H9 (cell line): ENCODE measurements at regions not wholly inside any gene's neighbourhood (a gene's known extent, or its start where the extent isn't known, plus 50 kb on each side); places are given as distances from the start of the nearest gene placed in this dataset.

ENCODE experiments used
- DNase-seq: peaks from one replicate; pipeline ENCODE4 v3.0.0-alpha.2; 2017
- H2AFZ ChIP-seq: one replicate; pipeline ENCODE4 v1.6.1; 2013; ENCODE audit warnings: mild to moderate bottlenecking, low read length, control low read depth, moderate library complexity
- H2AK5ac ChIP-seq: 2 replicates; pipeline ENCODE4 v1.6.1; 2013; ENCODE audit warnings: low read length, control low read depth, mixed read lengths; ENCODE audit not compliant: insufficient read length
- H2BK120ac ChIP-seq: one replicate; pipeline ENCODE4 v1.6.1; 2013; ENCODE audit warnings: low read depth, mild to moderate bottlenecking, low read length, control low read depth, inconsistent platforms; ENCODE audit not compliant: poor library complexity, severe bottlenecking
- H2BK12ac ChIP-seq: 2 replicates; pipeline ENCODE4 v1.6.1; 2013; ENCODE audit warnings: low read length, control low read depth, mixed read lengths, low read depth; ENCODE audit not compliant: insufficient read length
- H2BK15ac ChIP-seq: 2 replicates; pipeline ENCODE4 v1.6.1; 2013; ENCODE audit warnings: low read depth, low read length, control low read depth
- H2BK20ac ChIP-seq: one replicate; pipeline ENCODE4 v1.6.1; 2013; ENCODE audit warnings: low read depth, mild to moderate bottlenecking, low read length, control low read depth, inconsistent platforms; ENCODE audit not compliant: poor library complexity, severe bottlenecking
- H2BK5ac ChIP-seq: 2 replicates; pipeline ENCODE4 v1.6.1; 2013; ENCODE audit warnings: low read length, control low read depth, mixed read lengths; ENCODE audit not compliant: insufficient read length
- H3K14ac ChIP-seq: 2 replicates; pipeline ENCODE4 v1.6.1; 2013; ENCODE audit warnings: low read length, control low read depth; ENCODE audit not compliant: insufficient read depth
- H3K18ac ChIP-seq: 2 replicates; pipeline ENCODE4 v1.6.1; 2013; ENCODE audit warnings: low read depth, mild to moderate bottlenecking, mixed read lengths, low read length, control low read depth; ENCODE audit not compliant: insufficient read length
- H3K23ac ChIP-seq: 2 replicates; pipeline ENCODE4 v1.6.1; 2013; ENCODE audit warnings: low read length, control low read depth, mixed read lengths, low read depth; ENCODE audit not compliant: insufficient read length
- H3K23me2 ChIP-seq: 2 replicates; pipeline ENCODE4 v1.6.1; 2013; ENCODE audit warnings: low read depth, mild to moderate bottlenecking, mixed read lengths, low read length, control low read depth; ENCODE audit not compliant: insufficient read length, poor library complexity, severe bottlenecking
- H3K27ac ChIP-seq: 2 replicates; pipeline ENCODE4 v1.5.1; 2013; ENCODE audit warnings: low read length, control low read depth, mixed read lengths, low read depth; ENCODE audit not compliant: insufficient read length
- H3K27me3 ChIP-seq: 2 replicates; pipeline ENCODE4 v1.6.1; 2013; ENCODE audit warnings: low read length, control low read depth, inconsistent platforms; ENCODE audit not compliant: insufficient read depth
- H3K4ac ChIP-seq: 2 replicates; pipeline ENCODE4 v1.6.1; 2013; ENCODE audit warnings: low read depth, mild to moderate bottlenecking, control low read depth, inconsistent platforms, low read length, moderate library complexity
- H3K4me1 ChIP-seq: 2 replicates; pipeline ENCODE4 v1.6.1; 2013; ENCODE audit warnings: low read length, control low read depth, inconsistent platforms; ENCODE audit not compliant: insufficient read depth
- H3K4me2 ChIP-seq: 2 replicates; pipeline ENCODE4 v1.6.1; 2013; ENCODE audit warnings: low read length, control low read depth, mixed read lengths; ENCODE audit not compliant: insufficient read length, insufficient read depth
- H3K56ac ChIP-seq: 2 replicates; pipeline ENCODE4 v1.6.1; 2013; ENCODE audit warnings: low read depth, mild to moderate bottlenecking, mixed read lengths, low read length, control low read depth; ENCODE audit not compliant: insufficient read length
- H3K79me1 ChIP-seq: 2 replicates; pipeline ENCODE4 v1.6.1; 2013; ENCODE audit warnings: low read depth, mild to moderate bottlenecking, moderate library complexity, low read length, control low read depth, inconsistent platforms; ENCODE audit not compliant: insufficient read depth, poor library complexity, severe bottlenecking
- H3K79me2 ChIP-seq: 2 replicates; pipeline ENCODE4 v1.6.1; 2013; ENCODE audit warnings: low read length, control low read depth, inconsistent platforms; ENCODE audit not compliant: insufficient read depth
- H3K9ac ChIP-seq: 2 replicates; pipeline ENCODE4 v1.6.1; 2013; ENCODE audit warnings: low read length, control low read depth, mixed read lengths; ENCODE audit not compliant: insufficient read length; ENCODE audit errors: extremely low read depth
- H3K9me3 ChIP-seq: one replicate; pipeline ENCODE4 v1.6.1; 2013; ENCODE audit warnings: low read depth, low read length, inconsistent platforms; ENCODE audit not compliant: control insufficient read depth
- H3T11ph ChIP-seq: one replicate; pipeline ENCODE4 v1.6.1; 2013; ENCODE audit warnings: mild to moderate bottlenecking, low read length, control low read depth, inconsistent platforms
- H4K20me1 ChIP-seq: one replicate; pipeline ENCODE4 v1.6.1; 2013; ENCODE audit not compliant: control insufficient read depth, insufficient read length, insufficient read depth
- H4K5ac ChIP-seq: 2 replicates; pipeline ENCODE4 v1.6.1; 2013; ENCODE audit warnings: low read depth, mild to moderate bottlenecking, mixed read lengths, low read length, control low read depth; ENCODE audit not compliant: insufficient read length
- H4K8ac ChIP-seq: replicated peaks from 2 replicates; pipeline ENCODE4 v1.6.1; 2013; ENCODE audit warnings: low read length, control low read depth, mixed read lengths, low read depth; ENCODE audit not compliant: insufficient read length
- H4K91ac ChIP-seq: 2 replicates; pipeline ENCODE4 v1.6.1; 2013; ENCODE audit warnings: low read depth, mild to moderate bottlenecking, moderate library complexity, mixed read lengths, low read length, control low read depth; ENCODE audit not compliant: insufficient read length
- H3K27ac Mint-ChIP-seq, 3 experiments: 2 replicates in 2 of 3; 3 replicates in 1 of 3; pipeline ENCODE4 v1.8.0; 2020 to 2021; ENCODE audit warnings: mixed read lengths in 3 of 3, mild to moderate bottlenecking in 1 of 3, moderate library complexity in 1 of 3
- H3K27me3 Mint-ChIP-seq: 2 replicates; pipeline ENCODE4 v1.8.0; 2021; ENCODE audit warnings: low read depth, mild to moderate bottlenecking, moderate library complexity, mixed read lengths
- H3K36me3 Mint-ChIP-seq, 3 experiments: 2 replicates in 2 of 3; 3 replicates in 1 of 3; pipeline ENCODE4 v1.8.0; 2020 to 2021; ENCODE audit warnings: low read depth in 3 of 3, mixed read lengths in 3 of 3; ENCODE audit not compliant: insufficient read depth in 1 of 3
- H3K4me1 Mint-ChIP-seq, 2 experiments: 2 replicates each; pipeline ENCODE4 v1.8.0; 2020; ENCODE audit warnings: mixed read lengths in 2 of 2
- H3K4me3 Mint-ChIP-seq, 2 experiments: 2 replicates in 1 of 2; 3 replicates in 1 of 2; pipeline ENCODE4 v1.8.0; 2020 to 2021; ENCODE audit warnings: mild to moderate bottlenecking in 2 of 2, mixed read lengths in 2 of 2, moderate library complexity in 1 of 2
- H3K9me3 Mint-ChIP-seq, 2 experiments: 2 replicates in 1 of 2; 3 replicates in 1 of 2; pipeline ENCODE4 v1.8.0; 2020; ENCODE audit warnings: mild to moderate bottlenecking in 2 of 2, mixed read lengths in 2 of 2, moderate library complexity in 1 of 2
- WGBS: extraction: QIAGEN DNeasy Blood & Tissue Kit; methylation state at CpG from one replicate; pipeline ENCODE4 v1.1.7; 2013; ENCODE audit warnings: missing lambda C conversion rate, low lambda C conversion rate, mixed read lengths; ENCODE audit not compliant: insufficient read length; ENCODE audit errors: extremely low coverage; 5-methylcytosine and 5-hydroxymethylcytosine counted together
- TF ChIP-seq, protein P1 (sequence below): fragments of 200-600 bp; sonication (generic); conservative IDR thresholded peaks from 3 replicates; pipeline ENCODE4 v1.8.0; 2021; ENCODE audit warnings: antibody characterized with exemption, mild to moderate bottlenecking

- Histone ChIP-seq H3K4ac (no peak overlapping the region), H4K8ac (no peak overlapping the region), H3K4me2 (no peak overlapping the region), H2BK5ac (no peak overlapping the region), H4K91ac (no peak overlapping the region), H2BK120ac (no peak overlapping the region), H2BK12ac (no peak overlapping the region), H3K27ac (no peak overlapping the region), H2AFZ (no peak overlapping the region), H4K5ac (no peak overlapping the region), H3T11ph (no peak overlapping the region), H3K4me1 (no peaks in the 10 kb centered on the region), H3K23ac (no peak overlapping the region), H2BK20ac (no peak overlapping the region), H2BK15ac (no peak overlapping the region), H2AK5ac (no peak overlapping the region), H3K9me3 (no peaks in the 10 kb centered on the region), H3K56ac (no peak overlapping the region), H3K79me1 (no peaks in the 10 kb centered on the region), H3K79me2 (no peaks in the 10 kb centered on the region), H3K14ac (no peak overlapping the region), H3K18ac (no peak overlapping the region), H3K9ac (no peak overlapping the region), H4K20me1 (no peaks in the 10 kb centered on the region), H3K23me2 (no peaks in the 10 kb centered on the region), H3K27me3 (no peaks in the 10 kb centered on the region)
- H3K9me3 Mint-ChIP-seq, result no peaks in the 10 kb centered on the region
- H3K36me3 Mint-ChIP-seq, result no peaks in the 10 kb centered on the region
- H3K27me3 Mint-ChIP-seq, result no peaks in the 10 kb centered on the region
- no peak overlapping the region for H3K4me3 Mint-ChIP-seq
- WGBS, result no CpG with 5 or more reads among the region's 4 CpGs
- H3K27ac Mint-ChIP-seq, result no peak overlapping the region
- DNase-seq, result no peak
- H3K4me1 Mint-ChIP-seq, result peaks cover 24 to 27% of the 10 kb centered on the region in 2 experiments
- TF ChIP-seq, protein P1, sequence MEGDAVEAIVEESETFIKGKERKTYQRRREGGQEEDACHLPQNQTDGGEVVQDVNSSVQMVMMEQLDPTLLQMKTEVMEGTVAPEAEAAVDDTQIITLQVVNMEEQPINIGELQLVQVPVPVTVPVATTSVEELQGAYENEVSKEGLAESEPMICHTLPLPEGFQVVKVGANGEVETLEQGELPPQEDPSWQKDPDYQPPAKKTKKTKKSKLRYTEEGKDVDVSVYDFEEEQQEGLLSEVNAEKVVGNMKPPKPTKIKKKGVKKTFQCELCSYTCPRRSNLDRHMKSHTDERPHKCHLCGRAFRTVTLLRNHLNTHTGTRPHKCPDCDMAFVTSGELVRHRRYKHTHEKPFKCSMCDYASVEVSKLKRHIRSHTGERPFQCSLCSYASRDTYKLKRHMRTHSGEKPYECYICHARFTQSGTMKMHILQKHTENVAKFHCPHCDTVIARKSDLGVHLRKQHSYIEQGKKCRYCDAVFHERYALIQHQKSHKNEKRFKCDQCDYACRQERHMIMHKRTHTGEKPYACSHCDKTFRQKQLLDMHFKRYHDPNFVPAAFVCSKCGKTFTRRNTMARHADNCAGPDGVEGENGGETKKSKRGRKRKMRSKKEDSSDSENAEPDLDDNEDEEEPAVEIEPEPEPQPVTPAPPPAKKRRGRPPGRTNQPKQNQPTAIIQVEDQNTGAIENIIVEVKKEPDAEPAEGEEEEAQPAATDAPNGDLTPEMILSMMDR, result no peak
These were observed 1229.8 kb upstream of the WWC1 start for GRCh38 chr5:167061695-167062094.
